HG02981 (cell line): ENCODE measurements at regions not wholly inside any gene's neighbourhood (a gene's known extent, or its start where the extent isn't known, plus 50 kb on each side); places are given as distances from the start of the nearest gene placed in this dataset.

Experiments
- ATAC-seq: cut with Tn5 transposase; IDR thresholded peaks from one replicate; pipeline ENCODE4 v1.9.1; 2021; ENCODE audit warnings: mild to moderate bottlenecking, moderate library complexity; ENCODE audit not compliant: unreplicated experiment

DNA sequence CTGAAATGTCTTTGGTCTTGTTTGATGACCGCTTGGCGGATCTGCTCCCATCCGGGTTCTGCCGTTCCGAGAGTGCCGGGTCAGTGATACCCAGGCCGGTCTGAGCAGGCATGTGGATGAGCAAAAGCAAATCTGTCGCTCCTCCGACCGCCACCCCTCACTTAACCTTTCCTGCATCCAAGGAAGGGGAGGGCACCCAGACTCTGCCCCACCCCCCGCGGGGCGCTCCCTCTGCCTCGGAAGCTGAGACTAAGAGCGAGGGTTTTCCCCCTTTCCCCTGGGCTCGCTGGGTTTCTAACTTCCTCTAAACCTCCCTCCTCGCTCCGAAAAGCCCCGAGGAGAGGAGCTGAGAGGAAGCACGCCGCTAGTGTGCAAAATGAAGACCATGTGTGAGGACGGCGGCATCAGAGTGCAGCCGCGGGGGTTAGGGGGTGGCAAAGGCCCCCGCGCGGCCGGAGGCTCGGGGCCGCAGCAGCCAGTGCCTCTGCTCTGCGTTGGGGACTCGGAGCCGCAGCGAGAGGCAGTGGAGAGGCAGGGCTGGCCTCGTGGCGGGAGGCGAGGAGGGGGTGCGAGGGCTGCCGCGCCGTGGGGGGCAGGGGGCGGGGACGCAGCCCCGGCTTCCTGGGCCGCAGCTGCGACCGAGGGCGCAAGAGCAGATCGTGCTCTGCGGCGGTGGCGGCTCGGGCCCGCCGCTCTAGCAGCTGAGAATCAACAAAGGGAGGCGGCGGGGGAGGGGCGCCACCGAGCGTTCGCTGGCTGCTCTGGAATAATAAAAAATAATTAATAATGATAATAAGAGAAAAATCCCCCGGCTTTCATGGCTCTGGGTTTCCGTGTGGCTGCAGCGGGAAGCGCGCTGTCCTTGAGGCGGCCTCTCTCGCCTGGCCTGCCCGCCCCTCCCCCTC is 55.8 kb upstream of the BCOR start:
- no peak for ATAC-seq

GRCh38 chrX:40152741-40153344 is 55.1 kb upstream of the BCOR start:
- ATAC-seq, result no peak

DNA sequence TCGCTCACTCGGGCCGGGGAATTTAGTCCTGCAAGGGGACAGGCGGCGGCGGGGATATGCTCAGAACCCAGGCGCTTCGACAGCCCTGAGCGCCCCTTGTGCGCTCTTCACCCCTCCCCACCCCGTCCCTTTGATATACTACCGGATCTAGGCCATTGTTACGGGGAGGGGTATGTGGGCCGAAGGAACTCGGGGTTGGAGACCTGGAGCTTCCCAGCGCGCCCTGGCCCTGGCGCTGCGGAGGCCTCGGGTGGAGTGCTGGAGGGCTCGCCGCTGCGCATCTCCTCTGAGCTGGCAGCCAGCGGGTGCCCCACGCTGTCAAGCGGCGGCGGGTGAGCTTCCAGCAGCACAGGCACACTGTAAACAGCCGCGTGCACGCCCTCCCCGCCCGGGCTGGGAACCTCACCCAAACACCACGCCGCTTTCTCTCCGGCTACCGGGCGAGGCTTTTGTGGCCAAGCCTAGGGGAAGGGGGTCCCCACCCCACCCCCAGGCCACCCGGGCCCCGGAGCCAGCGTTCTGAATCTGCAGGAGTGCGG is 54.5 kb upstream of the BCOR start:
- ATAC-seq, result no peak

DNA sequence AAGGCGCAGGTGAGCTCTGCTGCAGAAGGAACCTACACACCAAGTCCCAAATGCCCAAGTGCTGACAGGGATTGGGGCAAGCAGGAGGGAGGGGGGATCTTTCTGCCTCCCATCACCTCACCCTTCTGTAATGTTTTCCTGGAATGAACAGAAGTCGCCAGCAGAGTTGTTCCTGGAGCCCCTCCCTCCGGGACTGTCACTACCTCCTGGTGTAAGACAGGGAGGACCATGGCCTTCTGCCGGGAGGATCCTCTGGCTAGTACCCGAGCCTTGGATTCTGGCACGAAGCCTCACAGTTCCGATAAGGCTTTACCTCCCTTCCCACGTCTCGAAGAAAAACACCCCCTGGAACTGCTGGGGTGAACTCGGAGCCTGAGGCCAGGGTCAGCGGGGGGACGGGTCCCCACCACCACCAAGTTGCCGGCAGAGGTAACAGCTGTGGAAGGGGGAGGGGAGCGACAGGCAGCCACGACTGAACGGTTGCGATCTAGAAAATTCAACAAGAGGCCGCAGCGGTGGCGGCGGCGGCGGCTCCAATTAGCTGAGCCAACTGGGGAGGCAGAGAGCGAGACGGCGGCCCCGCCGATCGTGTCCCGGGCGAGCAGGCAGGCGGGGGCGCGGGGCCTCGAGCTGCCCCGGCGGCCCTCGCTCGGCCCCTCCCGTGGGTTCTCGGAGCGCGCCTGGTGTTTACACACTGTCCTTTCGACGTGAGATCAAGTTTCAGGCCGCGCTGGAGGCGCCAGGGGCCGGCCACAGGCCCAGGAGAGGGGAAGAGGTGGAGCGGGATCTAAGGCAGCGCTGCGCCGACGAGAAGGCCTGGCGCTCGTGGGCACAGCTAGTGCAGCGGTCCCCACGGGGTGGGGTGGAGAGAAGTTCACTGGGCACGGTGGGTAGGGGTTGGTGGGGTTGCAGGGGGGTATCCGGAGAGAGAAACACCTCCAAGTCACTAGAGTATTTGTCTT is 53.7 kb upstream of the BCOR start:
- no peak for ATAC-seq

GRCh38 chrX:40150503-40150902 is 52.7 kb upstream of the BCOR start:
- no peak for ATAC-seq

- no peak for ATAC-seq
Observed at GRCh38 chrX:40149286-40150175, 51.8 kb upstream of the BCOR start.

DNA sequence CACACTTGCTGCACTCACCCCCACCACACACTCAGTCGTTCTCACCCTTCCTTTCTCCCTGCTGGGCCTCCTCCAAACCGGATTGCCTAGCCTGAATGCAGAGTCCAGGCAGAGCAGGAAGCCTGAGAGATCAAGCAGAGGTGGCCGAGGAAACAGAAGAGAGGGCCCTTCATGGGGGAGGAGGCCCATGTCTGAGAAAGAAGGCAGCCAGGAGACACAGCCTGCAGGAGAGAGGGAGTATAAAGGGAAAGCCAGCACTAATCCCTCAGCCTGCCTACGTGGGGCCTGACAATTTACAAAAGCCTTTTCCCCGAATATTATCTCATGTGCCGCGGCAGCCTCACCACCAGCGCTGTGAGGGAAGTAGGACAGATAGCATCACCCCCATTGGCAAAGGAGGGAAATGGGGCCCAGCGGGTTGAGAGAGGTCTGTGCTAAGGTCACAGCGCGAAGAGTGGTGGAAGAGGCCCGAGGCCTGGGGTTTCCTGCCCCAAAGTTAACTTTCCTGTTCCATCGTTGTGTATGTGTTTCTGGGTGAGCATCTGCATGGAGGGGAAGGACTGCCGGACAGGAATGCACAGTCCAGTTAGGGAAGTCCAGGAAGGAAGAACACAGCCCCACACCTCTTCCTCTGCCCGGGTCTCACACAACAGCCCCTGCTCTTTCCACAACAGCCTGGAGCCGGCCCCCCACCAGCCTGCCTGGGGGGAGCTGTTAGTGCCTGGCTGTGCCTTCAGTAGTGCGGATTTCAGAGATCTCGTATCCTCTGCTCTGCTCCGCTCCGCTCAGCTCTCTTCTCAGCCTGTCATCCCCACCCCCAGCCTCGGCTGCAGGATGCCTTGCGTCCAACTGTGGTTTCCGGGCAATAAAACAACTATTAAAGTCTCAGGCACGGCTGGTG is 50.9 kb upstream of the BCOR start:
- no peak for ATAC-seq

GRCh38 chrX:40147971-40148370 is 50.2 kb upstream of the BCOR start:
- ATAC-seq, result no peak
